ENCODE measurements at regions not wholly inside any gene's neighbourhood (a gene's known extent, or its start where the extent isn't known, plus 50 kb on each side); places are given as distances from the start of the nearest gene placed in this dataset.
"Not testable (repeated sequence)": the region's sequence is repeated elsewhere in the genome, so short reads cannot be mapped to it uniquely, and the experiment has no call there.

GRCh38 chr16:85205257-85205656 is 93.0 kb upstream of the CIBAR2 start:
- H3K79me2 ChIP-seq (ENCODE audit: insufficient read depth): peaks cover 24% of the 10 kb centered on the region; the same call in 1 of the 2 replicates
- DNase-seq; H3K9ac ChIP-seq; H3K36me3 ChIP-seq (replicated peaks in 1 of 2; ENCODE audit: control insufficient read depth in 1 of 2, insufficient read depth in 2 of 2, low read length in 1 of 2); H3K4me3 ChIP-seq (ENCODE audit: low read depth in 2 of 2, low read length in 1 of 2); H3F3A ChIP-seq (replicated peaks; ENCODE audit: insufficient read depth); H3K9me2 ChIP-seq; H3K4me2 ChIP-seq; H2AFZ ChIP-seq (ENCODE audit: low read depth); H3K27me3 ChIP-seq (ENCODE audit: insufficient read depth); H3K9me3 ChIP-seq; H4K20me1 ChIP-seq (ENCODE audit: insufficient read depth): not testable (repeated sequence)
- ChIA-PET CTCF (interaction anchor here (1.1 to 6.7 kb wide), 6 partner anchors 24 to 70 kb away, joined by 3 to 43 read pairs (median 4); no protein-coding TSS in a partner anchor), POLR2A (interaction anchor here (1.4 kb wide), 1 partner anchor 29 kb away, joined by 3 read pairs; no protein-coding TSS in a partner anchor)
- H3K27ac ChIP-seq (ENCODE audit: low read depth in 2 of 2, low read length in 1 of 2): peak overlapping the region in 1 of 2 experiments; percentile 98; a peak in 2 of 4 replicates
- 98% methylated on average over 6 of the region's 6 CpGs for WGBS (ENCODE audit: low lambda C conversion rate)
- H3K4me1 ChIP-seq (ENCODE audit: control insufficient read depth in 1 of 2, insufficient read depth in 2 of 2, low read depth in 1 of 2, low read length in 1 of 2): peaks cover 21 to 72% of the 10 kb centered on the region in 2 experiments; a peak in 3 of 4 replicates

GRCh38 chr16:85205747-85206471 is 93.6 kb upstream of the CIBAR2 start:
- Histone ChIP-seq H3F3A (replicated peaks; ENCODE audit: insufficient read depth) (peaks cover 10% of the 10 kb centered on the region), H3K4me3 (ENCODE audit: low read depth in 2 of 2, low read length in 1 of 2) (no peak overlapping the region), H3K36me3 (replicated peaks in 1 of 2; ENCODE audit: control insufficient read depth in 1 of 2, insufficient read depth in 2 of 2, low read length in 1 of 2) (no peaks in the 10 kb centered on the region), H3K79me2 (ENCODE audit: insufficient read depth) (peaks cover 18% of the 10 kb centered on the region; the same call in 1 of the 2 replicates), H3K27me3 (ENCODE audit: insufficient read depth) (no peaks in the 10 kb centered on the region), H3K9me3 (no peaks in the 10 kb centered on the region), H2AFZ (ENCODE audit: low read depth) (no peak overlapping the region), H3K9ac (no peak overlapping the region), H3K4me2 (no peak overlapping the region; the same call in 1 of the 2 replicates), H3K27ac (ENCODE audit: low read depth in 2 of 2, low read length in 1 of 2) (peak overlapping the region in 1 of 2 experiments; percentile 98; a peak in 2 of 4 replicates), H3K9me2 (no peaks in the 10 kb centered on the region), H3K4me1 (ENCODE audit: control insufficient read depth in 1 of 2, insufficient read depth in 2 of 2, low read depth in 1 of 2, low read length in 1 of 2) (peaks cover 27 to 74% of the 10 kb centered on the region in 2 experiments; a peak in 3 of 4 replicates), H4K20me1 (ENCODE audit: insufficient read depth) (no peaks in the 10 kb centered on the region)
- DNase-seq: peak; percentile 73
- WGBS (ENCODE audit: low lambda C conversion rate): 61% methylated on average over 21 of the region's 23 CpGs
- ChIA-PET CTCF (interaction anchor here (1.3 to 6.7 kb wide), 6 partner anchors 10 to 47 kb away, joined by 3 to 43 read pairs (median 6); no protein-coding TSS in a partner anchor), POLR2A (interaction anchor here (1.4 to 1.7 kb wide), 2 partner anchors 14 to 29 kb away, joined by 3 to 7 read pairs; no protein-coding TSS in a partner anchor)
- TF ChIP-seq FOXJ3 (CRISPR knock-in tag; IDR thresholded peaks at IDR 0.05) (no peak), YY1 (IDR thresholded peaks at IDR 0.05; ENCODE audit: low read depth) (no peak), CHD2 (IDR thresholded peaks at IDR 0.05; ENCODE audit: low read length, partially characterized antibody) (no peak), USF2 (IDR thresholded peaks at IDR 0.05; ENCODE audit: borderline replicate concordance, low read depth, low read length) (peak; percentile 31; the same call in 1 of the 2 replicates), FOXM1 (IDR thresholded peaks at IDR 0.05; ENCODE audit: low read depth) (no peak), USF1 (IDR thresholded peaks at IDR 0.05; ENCODE audit: borderline replicate concordance, low read depth) (no peak; the same call in 1 of the 2 replicates)
